ENCODE measurements at regions not wholly inside any gene's neighbourhood (a gene's known extent, or its start where the extent isn't known, plus 50 kb on each side); places are given as distances from the start of the nearest gene placed in this dataset.

DNA sequence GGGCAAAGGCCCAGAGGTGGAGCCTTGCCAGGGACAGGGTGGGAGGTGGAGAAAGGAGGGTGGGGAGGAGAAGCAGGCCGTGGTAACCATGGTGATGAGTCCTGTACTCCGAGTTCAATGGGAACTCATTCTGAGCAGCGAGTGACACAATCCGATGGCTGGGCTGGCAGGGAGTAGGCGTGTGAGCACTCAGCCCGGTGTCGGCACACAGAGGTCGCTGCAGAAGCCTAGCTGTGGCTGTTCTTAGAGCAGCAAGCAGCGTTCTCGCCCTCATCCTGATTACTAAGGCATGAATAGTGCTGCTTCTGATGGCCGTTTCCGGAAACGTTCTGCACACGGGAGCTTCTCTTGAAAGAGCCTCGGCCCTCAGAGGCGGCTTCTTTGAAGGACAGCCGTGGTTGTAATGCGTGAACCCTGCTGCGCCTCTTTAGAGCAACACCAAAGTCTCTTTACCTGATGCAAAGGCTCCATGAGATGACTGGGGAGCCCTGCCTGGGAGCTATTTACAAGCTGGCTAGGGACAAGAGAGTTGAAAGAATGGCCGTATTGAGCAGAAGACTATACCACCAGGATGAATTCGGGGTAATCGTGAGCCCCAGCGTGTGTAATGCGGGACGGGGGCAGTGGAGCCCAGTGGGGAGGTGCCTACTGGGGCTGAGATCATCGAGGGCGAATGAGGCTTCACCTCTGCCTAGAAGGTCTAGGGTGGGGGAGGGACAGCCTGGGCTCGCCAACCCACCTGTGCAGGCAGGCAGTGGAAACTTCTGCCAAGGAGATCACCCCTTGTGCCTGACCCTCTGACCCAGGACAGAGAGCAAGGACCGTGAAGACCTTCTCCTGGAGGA, 72.8 kb upstream of the PAX7 start:
- Histone ChIP-seq H3K9ac (ENCODE audit: low read length in 5 of 5) (no peak overlapping the region), H3K27ac (ENCODE audit: low read depth, low read length) (no peak overlapping the region), H3K4me1 (ENCODE audit: control insufficient read depth in 5 of 5, insufficient read depth in 5 of 5, low read length in 5 of 5) (peaks cover 0 to 8% (median 0%) of the 10 kb centered on the region in 5 donors), H3K36me3 (ENCODE audit: control insufficient read depth in 5 of 5, insufficient read depth in 5 of 5, low read length in 5 of 5) (no peaks in the 10 kb centered on the region), H3K27me3 (ENCODE audit: control insufficient read depth in 5 of 5, insufficient read depth in 4 of 5, low read length in 5 of 5) (peaks cover 40 to 66% (median 58%) of the 10 kb centered on the region in 5 donors), H3K4me3 (ENCODE audit: low read depth in 1 of 5, low read length in 5 of 5) (no peak overlapping the region), H3K9me3 (ENCODE audit: control insufficient read depth in 5 of 5, low read length in 5 of 5) (no peaks in the 10 kb centered on the region)

- Histone ChIP-seq H3K9ac (ENCODE audit: low read length in 5 of 5) (no peak overlapping the region), H3K27ac (ENCODE audit: low read depth, low read length) (no peak overlapping the region), H3K27me3 (ENCODE audit: control insufficient read depth in 5 of 5, insufficient read depth in 4 of 5, low read length in 5 of 5) (peaks cover 42 to 66% (median 55%) of the 10 kb centered on the region in 5 donors), H3K4me1 (ENCODE audit: control insufficient read depth in 5 of 5, insufficient read depth in 5 of 5, low read length in 5 of 5) (peaks cover 0 to 8% (median 0%) of the 10 kb centered on the region in 5 donors), H3K4me3 (ENCODE audit: low read depth in 1 of 5, low read length in 5 of 5) (no peak overlapping the region), H3K9me3 (ENCODE audit: control insufficient read depth in 5 of 5, low read length in 5 of 5) (no peaks in the 10 kb centered on the region), H3K36me3 (ENCODE audit: control insufficient read depth in 5 of 5, insufficient read depth in 5 of 5, low read length in 5 of 5) (no peaks in the 10 kb centered on the region)
Measured at GRCh38 chr1:18560692-18561091, 70.0 kb upstream of the PAX7 start.

- Histone ChIP-seq H3K9ac (ENCODE audit: low read length in 5 of 5) (no peak overlapping the region), H3K27ac (ENCODE audit: low read depth, low read length) (no peak overlapping the region), H3K36me3 (ENCODE audit: control insufficient read depth in 5 of 5, insufficient read depth in 5 of 5, low read length in 5 of 5) (no peaks in the 10 kb centered on the region), H3K4me1 (ENCODE audit: control insufficient read depth in 5 of 5, insufficient read depth in 5 of 5, low read length in 5 of 5) (peaks cover 0 to 8% (median 0%) of the 10 kb centered on the region in 5 donors), H3K27me3 (ENCODE audit: control insufficient read depth in 5 of 5, insufficient read depth in 4 of 5, low read length in 5 of 5) (peaks cover 40 to 64% (median 56%) of the 10 kb centered on the region in 5 donors), H3K9me3 (ENCODE audit: control insufficient read depth in 5 of 5, low read length in 5 of 5) (no peaks in the 10 kb centered on the region), H3K4me3 (ENCODE audit: low read depth in 1 of 5, low read length in 5 of 5) (no peak overlapping the region)
Measured at GRCh38 chr1:18561967-18562366, 68.7 kb upstream of the PAX7 start.

DNA sequence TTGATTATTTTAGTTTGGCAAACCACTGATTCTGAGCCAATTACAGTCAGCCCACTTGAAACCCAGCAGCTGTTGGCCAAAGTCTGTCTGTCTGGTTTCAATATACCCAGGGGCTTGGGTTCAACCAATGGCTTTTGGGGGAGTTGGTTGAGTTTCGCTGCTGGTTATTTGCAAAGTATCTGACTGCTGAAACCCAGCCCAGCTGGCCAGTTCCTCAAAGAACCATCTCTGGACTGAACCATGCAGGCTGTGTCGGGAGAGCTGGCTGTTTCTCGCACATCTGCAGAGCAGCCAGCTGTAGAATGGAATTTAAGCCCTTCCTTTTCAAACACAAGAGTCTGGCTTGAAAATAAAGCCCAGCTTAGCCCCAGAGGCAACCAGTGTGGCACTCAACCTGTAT, 66.0 kb upstream of the PAX7 start:
- Histone ChIP-seq H3K4me3 (ENCODE audit: low read depth in 1 of 5, low read length in 5 of 5) (no peak overlapping the region), H3K4me1 (ENCODE audit: control insufficient read depth in 5 of 5, insufficient read depth in 5 of 5, low read length in 5 of 5) (no peaks in the 10 kb centered on the region), H3K36me3 (ENCODE audit: control insufficient read depth in 5 of 5, insufficient read depth in 5 of 5, low read length in 5 of 5) (no peaks in the 10 kb centered on the region), H3K9ac (ENCODE audit: low read length in 5 of 5) (no peak overlapping the region), H3K27ac (ENCODE audit: low read depth, low read length) (no peak overlapping the region), H3K27me3 (ENCODE audit: control insufficient read depth in 5 of 5, insufficient read depth in 4 of 5, low read length in 5 of 5) (peaks cover 24 to 50% (median 37%) of the 10 kb centered on the region in 5 donors), H3K9me3 (ENCODE audit: control insufficient read depth in 5 of 5, low read length in 5 of 5) (peaks cover 0 to 7% (median 6%) of the 10 kb centered on the region in 5 donors)

DNA sequence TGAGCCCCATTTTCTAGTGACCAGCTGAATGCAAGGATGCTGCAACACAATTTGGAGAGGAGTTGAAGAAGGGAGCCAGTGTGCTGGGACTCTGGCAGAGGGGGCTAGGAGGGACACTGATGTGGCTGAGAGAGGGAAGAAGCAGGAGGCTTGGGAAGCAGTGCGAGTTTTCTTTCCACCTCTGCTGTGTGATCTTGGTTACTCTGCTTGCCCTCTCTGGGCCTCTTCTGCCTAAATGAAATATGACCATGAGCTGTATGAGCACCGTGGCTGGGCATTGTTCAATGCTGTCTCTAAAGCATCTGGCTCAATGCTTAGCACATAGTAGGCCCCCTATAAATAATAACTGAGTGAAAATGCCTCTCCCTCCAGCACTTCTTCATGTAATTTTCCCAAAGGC, 65.3 kb upstream of the PAX7 start:
- Histone ChIP-seq H3K27ac (ENCODE audit: low read depth, low read length) (no peak overlapping the region), H3K36me3 (ENCODE audit: control insufficient read depth in 5 of 5, insufficient read depth in 5 of 5, low read length in 5 of 5) (no peaks in the 10 kb centered on the region), H3K9me3 (ENCODE audit: control insufficient read depth in 5 of 5, low read length in 5 of 5) (peaks cover 0 to 7% (median 6%) of the 10 kb centered on the region in 5 donors), H3K9ac (ENCODE audit: low read length in 5 of 5) (no peak overlapping the region), H3K27me3 (ENCODE audit: control insufficient read depth in 5 of 5, insufficient read depth in 4 of 5, low read length in 5 of 5) (peaks cover 21 to 44% (median 38%) of the 10 kb centered on the region in 5 donors), H3K4me3 (ENCODE audit: low read depth in 1 of 5, low read length in 5 of 5) (no peak overlapping the region), H3K4me1 (ENCODE audit: control insufficient read depth in 5 of 5, insufficient read depth in 5 of 5, low read length in 5 of 5) (no peaks in the 10 kb centered on the region)

DNA sequence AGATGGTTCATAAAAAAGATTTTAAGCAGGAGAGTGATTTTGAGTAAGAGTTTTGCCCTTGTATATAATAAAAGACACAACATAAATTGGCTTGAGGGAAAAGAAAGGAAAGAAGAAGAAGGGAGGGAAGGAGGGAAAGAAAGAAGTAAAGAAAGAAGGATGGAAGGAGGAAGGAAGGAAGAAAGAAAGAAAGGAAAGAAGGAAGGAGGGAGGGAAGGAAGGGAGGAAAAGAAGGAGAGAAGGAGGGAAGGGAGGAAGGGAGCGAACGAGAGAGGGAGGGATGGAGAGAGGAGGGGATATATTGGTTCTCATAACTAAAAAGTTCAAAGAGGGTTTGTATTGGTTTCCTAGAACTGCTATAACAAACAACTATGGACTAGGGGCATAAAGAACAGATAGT, 62.2 kb upstream of the PAX7 start:
- H3K36me3 ChIP-seq (ENCODE audit: control insufficient read depth in 5 of 5, insufficient read depth in 5 of 5, low read length in 5 of 5), result no peaks in the 10 kb centered on the region
- H3K27ac ChIP-seq (ENCODE audit: low read depth, low read length), result no peak overlapping the region
- no peaks in the 10 kb centered on the region for H3K4me1 ChIP-seq (ENCODE audit: control insufficient read depth in 5 of 5, insufficient read depth in 5 of 5, low read length in 5 of 5)
- H3K4me3 ChIP-seq (ENCODE audit: low read depth in 1 of 5, low read length in 5 of 5), result no peak overlapping the region
- H3K9ac ChIP-seq (ENCODE audit: low read length in 5 of 5), result no peak overlapping the region
- peaks cover 14 to 40% (median 27%) of the 10 kb centered on the region in 5 donors for H3K27me3 ChIP-seq (ENCODE audit: control insufficient read depth in 5 of 5, insufficient read depth in 4 of 5, low read length in 5 of 5)
- peaks cover 0 to 7% (median 6%) of the 10 kb centered on the region in 5 donors for H3K9me3 ChIP-seq (ENCODE audit: control insufficient read depth in 5 of 5, low read length in 5 of 5)

GRCh38 chr1:18569251-18569650, 61.4 kb upstream of the PAX7 start:
- Histone ChIP-seq H3K9me3 (ENCODE audit: control insufficient read depth in 5 of 5, low read length in 5 of 5) (peaks cover 0 to 7% (median 6%) of the 10 kb centered on the region in 5 donors), H3K4me1 (ENCODE audit: control insufficient read depth in 5 of 5, insufficient read depth in 5 of 5, low read length in 5 of 5) (no peaks in the 10 kb centered on the region), H3K36me3 (ENCODE audit: control insufficient read depth in 5 of 5, insufficient read depth in 5 of 5, low read length in 5 of 5) (no peaks in the 10 kb centered on the region), H3K9ac (ENCODE audit: low read length in 5 of 5) (no peak overlapping the region), H3K4me3 (ENCODE audit: low read depth in 1 of 5, low read length in 5 of 5) (no peak overlapping the region), H3K27me3 (ENCODE audit: control insufficient read depth in 5 of 5, insufficient read depth in 4 of 5, low read length in 5 of 5) (peaks cover 11 to 37% (median 26%) of the 10 kb centered on the region in 5 donors), H3K27ac (ENCODE audit: low read depth, low read length) (no peak overlapping the region)

GRCh38 chr1:18569811-18570545, 60.7 kb upstream of the PAX7 start:
- Histone ChIP-seq H3K9me3 (ENCODE audit: control insufficient read depth in 5 of 5, low read length in 5 of 5) (peaks cover 0 to 7% (median 6%) of the 10 kb centered on the region in 5 donors), H3K9ac (ENCODE audit: low read length in 5 of 5) (no peak overlapping the region), H3K36me3 (ENCODE audit: control insufficient read depth in 5 of 5, insufficient read depth in 5 of 5, low read length in 5 of 5) (no peaks in the 10 kb centered on the region), H3K27me3 (ENCODE audit: control insufficient read depth in 5 of 5, insufficient read depth in 4 of 5, low read length in 5 of 5) (peaks cover 10 to 36% (median 28%) of the 10 kb centered on the region in 5 donors), H3K4me1 (ENCODE audit: control insufficient read depth in 5 of 5, insufficient read depth in 5 of 5, low read length in 5 of 5) (no peaks in the 10 kb centered on the region), H3K4me3 (ENCODE audit: low read depth in 1 of 5, low read length in 5 of 5) (no peak overlapping the region), H3K27ac (ENCODE audit: low read depth, low read length) (no peak overlapping the region)

- Histone ChIP-seq H3K27ac (ENCODE audit: low read depth, low read length) (no peak overlapping the region), H3K4me1 (ENCODE audit: control insufficient read depth in 5 of 5, insufficient read depth in 5 of 5, low read length in 5 of 5) (no peaks in the 10 kb centered on the region), H3K9ac (ENCODE audit: low read length in 5 of 5) (no peak overlapping the region), H3K27me3 (ENCODE audit: control insufficient read depth in 5 of 5, insufficient read depth in 4 of 5, low read length in 5 of 5) (peaks cover 5 to 32% (median 25%) of the 10 kb centered on the region in 5 donors), H3K4me3 (ENCODE audit: low read depth in 1 of 5, low read length in 5 of 5) (no peak overlapping the region), H3K36me3 (ENCODE audit: control insufficient read depth in 5 of 5, insufficient read depth in 5 of 5, low read length in 5 of 5) (no peaks in the 10 kb centered on the region), H3K9me3 (ENCODE audit: control insufficient read depth in 5 of 5, low read length in 5 of 5) (peaks cover 0 to 7% (median 6%) of the 10 kb centered on the region in 5 donors)
Measured at GRCh38 chr1:18571275-18571674, 59.4 kb upstream of the PAX7 start.
